DMS 273 (cell line): ENCODE measurements at regions not wholly inside any gene's neighbourhood (a gene's known extent, or its start where the extent isn't known, plus 50 kb on each side); places are given as distances from the start of the nearest gene placed in this dataset.

Source experiments
- DNase-seq: peaks from one replicate; lab custom pipeline; 2025; ENCODE audit not compliant: unreplicated experiment; lab: John Stamatoyannopoulos, UW

DNA sequence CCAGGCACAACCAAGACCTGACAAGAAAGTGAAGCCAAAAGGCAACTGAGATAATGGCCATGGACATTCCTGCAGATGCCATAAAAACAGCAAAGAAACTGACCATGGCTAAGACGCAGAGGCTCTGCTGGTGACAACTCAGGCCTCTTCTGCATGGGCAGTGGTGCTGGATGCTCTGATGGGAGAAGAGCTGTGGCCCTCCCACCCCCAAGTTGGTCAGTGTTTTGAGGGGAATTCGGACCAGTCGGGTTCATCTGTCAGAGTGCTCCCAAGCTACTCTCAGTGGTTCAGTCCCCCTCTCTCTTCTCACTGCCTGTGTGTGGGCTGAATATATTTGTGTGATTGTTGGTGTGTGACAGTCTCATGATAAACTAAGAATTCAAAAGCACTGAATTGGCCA is 79.0 kb upstream of the GPR26 start:
- DNase-seq: no peak

DNA sequence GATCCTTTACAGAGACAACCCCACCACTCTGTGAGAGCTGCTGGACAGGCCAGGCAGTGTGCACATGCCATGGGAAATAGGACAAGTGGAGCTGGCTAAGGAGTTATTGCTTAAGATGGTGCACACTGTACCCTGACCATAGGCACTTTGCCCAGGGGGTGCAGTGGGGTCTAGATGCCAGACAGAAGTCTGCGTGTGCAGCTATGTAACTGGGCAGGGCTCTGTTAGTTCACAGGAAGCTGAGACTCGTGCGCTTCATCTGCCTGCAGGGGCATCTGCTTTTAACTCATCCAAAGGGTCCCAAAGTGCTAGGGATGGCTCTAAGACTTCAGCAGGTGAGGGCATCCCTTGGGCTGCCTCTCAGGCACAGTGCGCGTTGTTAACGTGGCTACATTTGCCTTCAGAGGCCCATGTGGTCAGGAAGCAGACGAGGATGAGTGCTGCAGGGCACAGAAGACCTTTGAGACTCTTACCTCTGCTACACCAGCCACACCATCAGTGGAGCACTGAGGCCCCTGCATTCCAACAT is 77.7 kb upstream of the GPR26 start:
- DNase-seq: no peak

DNA sequence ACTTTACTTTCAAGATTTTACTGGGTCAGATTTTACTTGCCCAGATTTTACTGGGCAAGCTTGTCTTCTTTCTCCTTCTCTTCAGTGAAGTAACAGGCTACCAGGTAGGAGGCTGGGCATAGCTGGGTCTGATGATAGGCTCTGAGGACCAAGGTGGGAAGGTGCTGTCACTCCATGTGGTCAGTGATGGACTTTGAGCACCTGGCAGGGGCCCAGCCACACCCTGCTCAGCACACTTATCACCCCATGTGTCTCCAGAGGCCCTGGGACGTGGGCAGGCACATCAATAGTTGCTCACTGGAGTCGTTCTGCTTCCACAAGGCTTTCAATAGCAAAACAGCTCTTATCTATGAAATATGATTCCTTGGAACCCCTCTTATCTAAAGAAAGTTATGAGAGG is 70.5 kb upstream of the GPR26 start:
- no peak for DNase-seq

DNA sequence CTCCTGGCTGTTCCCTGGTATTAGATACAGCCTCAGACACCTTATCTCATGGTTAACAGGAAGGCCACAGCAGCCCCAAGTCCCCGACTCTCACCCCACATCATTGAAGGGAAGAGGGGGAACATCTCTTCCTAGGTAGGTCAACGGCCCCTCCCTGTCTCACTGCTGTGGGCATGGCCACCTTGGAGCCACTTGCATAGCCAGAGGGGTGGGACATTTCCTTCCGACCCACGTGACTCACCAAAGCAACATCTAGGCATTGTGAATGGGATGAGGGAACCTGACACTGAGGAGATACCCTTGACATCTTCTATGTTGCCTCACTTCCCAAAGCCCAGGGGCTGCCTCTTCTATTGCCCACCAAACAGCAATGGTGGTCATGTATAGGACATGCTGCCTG is 68.5 kb upstream of the GPR26 start:
- DNase-seq: no peak

DNA sequence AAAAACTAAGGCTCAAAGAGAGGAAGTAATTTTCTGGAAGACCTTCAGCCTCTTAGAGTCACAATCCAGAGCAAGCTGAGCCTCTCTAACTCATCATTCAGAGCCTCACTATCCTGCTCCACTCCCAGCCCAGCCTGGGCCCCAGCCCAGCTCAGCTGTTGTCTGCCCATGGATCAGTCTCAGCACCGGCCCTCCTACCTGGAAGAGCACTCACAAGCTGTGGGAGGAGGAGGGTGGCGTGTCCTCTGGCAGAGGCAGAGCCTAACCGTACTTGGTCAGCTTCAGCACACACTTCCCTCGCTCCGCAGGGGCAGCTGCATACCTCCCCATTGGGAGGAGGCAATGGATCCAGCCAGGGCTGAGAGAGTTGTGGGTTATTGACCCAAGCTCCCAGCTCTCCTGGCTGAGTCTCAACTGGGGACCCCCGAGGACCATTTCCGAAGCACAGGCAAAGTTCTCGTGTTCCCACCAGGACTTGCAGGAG is 66.7 kb upstream of the GPR26 start:
- DNase-seq: peak; percentile 47

DNA sequence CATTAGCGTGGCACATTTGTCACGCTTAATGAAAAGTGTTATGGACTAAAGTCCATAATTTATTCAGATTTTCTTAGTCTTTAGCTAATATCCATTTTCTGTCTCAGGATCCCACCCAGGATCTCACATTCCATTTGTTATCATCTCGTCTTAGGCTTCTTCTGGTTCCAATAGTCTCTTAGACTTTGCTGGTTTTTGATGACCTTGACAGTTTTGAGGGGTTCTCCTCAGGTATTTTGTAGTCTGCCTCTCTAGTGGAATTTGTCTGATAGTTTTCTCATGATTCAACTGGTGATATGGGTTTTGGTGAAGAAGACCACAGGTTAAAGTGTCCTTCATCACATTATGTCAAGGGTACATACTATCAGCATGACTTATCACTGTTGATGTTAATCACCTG is 66.0 kb upstream of the GPR26 start:
- DNase-seq: no peak

DNA sequence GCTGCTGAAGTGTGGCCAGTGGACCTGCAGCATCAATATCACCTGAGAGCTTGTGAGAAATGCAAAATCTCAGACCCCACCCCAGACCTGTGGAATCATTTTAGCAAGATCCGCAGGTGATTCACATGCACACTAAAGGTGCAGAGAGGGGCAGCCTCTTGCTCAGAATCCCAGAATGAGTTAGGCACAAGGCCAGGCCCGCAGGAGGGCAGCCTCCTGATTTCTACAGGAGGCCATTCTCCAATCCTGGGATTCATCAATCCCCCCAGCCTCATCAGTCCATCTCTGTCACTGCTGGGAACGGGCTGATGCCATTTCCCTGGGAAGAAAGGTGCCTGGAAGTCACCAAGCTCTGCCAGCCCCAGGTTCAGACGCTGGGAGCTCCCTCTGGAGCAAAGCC is 63.0 kb upstream of the GPR26 start:
- no peak for DNase-seq

DNA sequence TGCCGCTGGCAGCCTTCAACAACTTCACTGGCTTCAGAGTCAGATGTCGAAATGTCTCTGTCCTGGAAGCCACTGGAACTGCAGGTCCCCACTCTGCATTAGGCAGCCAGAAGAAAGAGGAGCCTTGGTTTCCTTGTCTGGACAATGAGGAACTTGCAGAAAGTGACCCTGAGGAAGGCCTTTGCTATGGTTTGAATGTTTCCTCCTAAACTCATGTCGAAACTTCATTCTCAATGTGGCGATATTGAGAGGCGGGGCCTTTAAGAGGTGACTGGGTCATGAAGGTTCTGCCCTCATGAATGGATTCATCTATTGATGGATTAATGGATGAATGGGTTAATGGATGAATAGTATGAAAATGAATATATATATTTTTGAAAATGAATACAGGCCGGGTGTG is 61.6 kb upstream of the GPR26 start:
- no peak for DNase-seq

DNA sequence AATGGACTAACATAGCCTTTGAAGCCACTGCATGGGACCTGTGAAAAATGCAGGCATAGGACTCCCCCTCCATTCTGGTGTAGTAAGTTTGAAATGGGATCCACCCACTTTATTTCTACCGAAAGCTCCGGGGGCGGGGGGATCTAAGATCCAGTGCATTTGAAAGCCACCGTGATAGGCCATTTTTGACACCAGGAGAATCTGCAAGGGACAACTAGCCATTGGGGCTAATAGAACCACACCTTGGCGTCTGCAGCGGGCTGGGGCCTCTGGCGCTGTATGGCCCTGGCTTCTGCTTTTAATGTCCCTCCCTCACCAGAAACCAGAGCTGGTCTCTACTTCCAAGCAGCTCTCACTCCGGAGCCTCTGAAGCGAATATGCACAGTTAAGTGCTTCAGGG is 60.1 kb upstream of the GPR26 start:
- DNase-seq: no peak

DNA sequence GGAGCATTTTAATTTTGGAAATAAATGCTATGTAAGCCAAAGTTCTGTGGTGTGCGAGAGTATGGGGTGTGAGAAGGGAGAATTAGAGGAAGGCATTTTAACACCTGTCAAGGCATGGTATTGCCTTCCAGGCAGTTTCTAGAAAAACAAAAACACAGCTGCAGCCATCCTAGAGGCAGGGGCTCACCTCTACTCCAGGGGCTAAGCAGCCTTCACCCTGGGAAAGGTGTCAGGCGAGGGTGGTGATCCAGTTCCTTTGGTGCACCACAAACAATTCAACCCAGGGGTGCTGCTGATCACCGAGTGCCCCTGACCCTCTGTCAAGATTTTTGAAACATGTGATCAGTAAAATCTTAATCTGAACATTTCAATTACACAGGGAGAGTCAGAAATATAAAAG is 59.2 kb upstream of the GPR26 start:
- no peak for DNase-seq

DNA sequence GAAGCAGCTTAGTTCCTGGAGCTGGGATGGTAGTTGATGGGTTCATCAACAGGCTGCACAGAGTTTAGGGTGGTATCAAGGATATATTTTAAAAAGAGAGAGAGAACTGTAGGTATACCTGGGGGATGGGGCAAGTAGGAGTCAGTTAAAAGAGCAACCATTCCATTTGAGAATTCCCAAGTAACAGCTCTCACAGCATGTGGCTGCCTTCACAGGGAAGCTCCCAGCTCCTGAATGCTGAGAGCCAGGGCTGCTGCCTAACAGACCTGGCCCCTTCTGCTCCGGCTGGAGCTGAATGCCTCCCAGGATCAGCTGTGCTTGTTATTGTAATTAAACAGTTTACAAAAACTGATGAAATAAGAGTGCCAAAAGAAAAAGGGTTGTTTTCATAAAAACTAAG is 58.8 kb upstream of the GPR26 start:
- no peak for DNase-seq

DNA sequence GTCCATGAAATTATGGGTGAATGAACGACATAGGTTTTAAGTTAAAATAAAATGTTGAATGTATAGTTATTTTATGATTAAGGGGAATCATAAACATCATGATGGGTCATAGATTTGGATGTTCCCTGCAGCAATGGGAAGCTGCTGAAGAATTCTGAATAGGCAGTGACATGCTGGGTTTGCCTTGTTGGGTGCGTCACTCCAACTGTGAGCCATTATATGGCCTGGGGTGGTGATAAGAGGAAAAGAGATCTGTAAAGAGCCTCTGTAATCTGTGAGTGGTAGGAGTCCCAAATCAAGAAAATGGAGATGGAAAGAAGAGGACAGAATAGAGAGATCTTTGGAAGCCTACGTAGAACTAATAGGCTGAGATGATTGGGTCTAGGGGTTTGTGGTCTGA is 58.1 kb upstream of the GPR26 start:
- DNase-seq: no peak

DNA sequence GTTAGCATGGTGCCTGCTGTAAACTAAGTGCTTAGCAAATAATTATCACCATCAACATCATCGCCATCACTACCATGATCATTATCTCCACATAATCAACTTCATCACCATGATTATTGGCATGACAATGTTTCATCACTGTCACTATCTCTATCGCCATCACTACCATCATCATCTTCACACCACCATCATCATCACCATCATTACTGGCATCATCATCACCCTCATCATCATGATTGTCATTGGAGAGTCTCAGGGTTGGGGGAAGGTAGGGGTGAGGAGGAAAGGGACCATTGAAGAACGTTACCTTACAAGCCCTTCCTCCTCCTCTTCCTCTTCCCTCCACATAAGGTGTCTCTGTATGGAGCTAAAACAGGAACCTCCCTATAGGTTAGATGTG is 54.9 kb upstream of the GPR26 start:
- DNase-seq: no peak

DNA sequence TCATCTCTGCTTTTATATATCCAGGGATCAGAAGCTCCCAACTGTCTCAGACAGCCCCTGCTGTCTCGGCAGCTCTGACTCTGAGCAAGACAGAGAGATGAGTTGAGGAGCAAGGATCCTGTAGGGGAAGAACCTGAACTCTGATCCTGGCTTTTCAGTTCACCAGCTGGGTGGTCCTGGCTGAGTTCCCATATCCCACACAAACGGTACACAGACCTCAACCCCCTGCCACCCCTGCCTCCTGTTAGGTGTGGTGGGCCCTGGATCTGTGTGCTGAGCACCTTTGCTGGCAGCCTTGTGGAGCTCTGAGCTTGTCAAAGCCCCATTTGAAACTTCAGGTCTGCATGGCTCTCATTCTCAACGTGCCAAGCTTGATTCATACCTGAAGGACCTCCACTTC is 54.3 kb upstream of the GPR26 start:
- no peak for DNase-seq

DNA sequence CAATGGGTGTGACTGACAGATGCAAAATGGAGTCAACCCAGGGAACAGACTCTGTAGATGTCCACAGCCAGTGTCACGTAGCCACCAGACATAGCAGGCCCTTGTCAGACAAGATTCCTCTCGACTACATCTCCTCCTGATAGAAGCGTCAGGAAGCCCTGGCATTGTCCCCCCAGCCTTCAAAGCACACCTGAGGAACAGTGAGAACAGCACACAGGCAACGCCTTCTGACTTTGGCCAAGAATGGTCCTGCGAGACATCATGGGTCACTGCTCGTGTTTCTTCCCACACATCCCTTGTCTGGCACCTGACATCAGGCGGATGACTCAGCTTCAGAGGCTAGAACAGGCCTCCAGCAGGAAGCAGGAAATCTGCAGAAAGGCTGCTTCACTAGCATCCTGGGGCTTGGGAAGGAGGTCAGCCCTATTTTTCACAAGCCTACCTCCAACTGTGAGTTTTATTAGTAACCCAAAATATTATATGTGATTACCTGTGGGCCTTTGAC is 52.8 kb upstream of the GPR26 start:
- DNase-seq: no peak

DNA sequence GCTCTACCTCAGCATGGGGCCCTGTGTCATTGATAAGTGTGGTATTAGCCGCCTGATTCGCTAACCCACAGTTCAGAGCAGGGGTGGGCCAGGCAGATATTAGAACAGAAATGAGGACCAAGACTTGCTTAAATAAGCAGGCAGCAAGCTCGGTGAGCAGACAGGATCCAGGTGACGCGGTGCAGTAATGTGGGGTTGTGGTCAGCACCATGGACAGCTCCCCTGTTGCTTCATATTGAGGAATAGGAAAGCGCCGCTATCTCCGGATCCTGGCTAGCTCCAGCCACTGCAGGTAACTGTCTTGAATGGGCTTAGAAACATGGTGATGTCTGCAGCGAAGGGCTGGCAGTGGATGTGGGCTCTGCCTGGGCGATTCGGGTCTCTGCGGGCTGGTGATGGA is 51.3 kb upstream of the GPR26 start:
- DNase-seq: peak; percentile 39
